Lung (tissue), 11 donors: ENCODE measurements at regions not wholly inside any gene's neighbourhood (a gene's known extent, or its start where the extent isn't known, plus 50 kb on each side); places are given as distances from the start of the nearest gene placed in this dataset.

Experiments
- ATAC-seq: fragments of 200-7000 bp; cut with Tn5 transposase; one replicate; pipeline ENCODE4 v1.9.1; 2020; ENCODE audit warnings: moderate number of reproducible peaks; ENCODE audit not compliant: insufficient read depth, low FRiP score
- DNase-seq, 3 donors: peaks; one replicate each; pipeline ENCODE4 v3.0.0-alpha.2; 2013 to 2017
- H3K27ac ChIP-seq, 2 donors: one replicate each; pipeline ENCODE4 v1.5.1; 2013; ENCODE audit warnings: mild to moderate bottlenecking in 2 of 2, moderate library complexity in 2 of 2, control low read depth in 1 of 2, inconsistent platforms in 1 of 2, low read depth in 1 of 2, low read length in 1 of 2
- H3K27me3 ChIP-seq, 3 donors: one replicate each; pipeline ENCODE4 v1.5.1; 2013; ENCODE audit warnings: low read length in 2 of 3; ENCODE audit not compliant: control insufficient read depth in 3 of 3, insufficient read depth in 3 of 3
- H3K36me3 ChIP-seq, 4 donors: one replicate each; pipeline ENCODE4 v1.5.1; 2013; ENCODE audit warnings: low read length in 4 of 4, mild to moderate bottlenecking in 1 of 4, moderate library complexity in 1 of 4; ENCODE audit not compliant: control insufficient read depth in 4 of 4, insufficient read depth in 4 of 4
- H3K4me1 ChIP-seq, 5 donors: one replicate each; pipeline ENCODE4 v1.5.1; 2013; ENCODE audit warnings: low read length in 5 of 5, mild to moderate bottlenecking in 2 of 5, moderate library complexity in 1 of 5; ENCODE audit not compliant: control insufficient read depth in 5 of 5, insufficient read depth in 5 of 5
- H3K4me3 ChIP-seq: one replicate; pipeline ENCODE4 v1.5.1; 2013; ENCODE audit warnings: mild to moderate bottlenecking, control low read depth, moderate library complexity
- H3K9ac ChIP-seq, 2 donors: one replicate each; pipeline ENCODE4 v1.5.1; 2013; ENCODE audit warnings: low read length in 2 of 2, control low read depth in 1 of 2; ENCODE audit not compliant: insufficient read depth in 1 of 2
- H3K9me3 ChIP-seq, 4 donors: one replicate each; pipeline ENCODE4 v1.5.1; 2013; ENCODE audit warnings: low read length in 3 of 4, mild to moderate bottlenecking in 1 of 4, moderate library complexity in 1 of 4; ENCODE audit not compliant: control insufficient read depth in 4 of 4, insufficient read depth in 3 of 4
- CTCF ChIP-seq: IDR thresholded peaks from 2 replicates; pipeline ENCODE4 v1.5.1; 2012; ENCODE audit warnings: mild to moderate bottlenecking; ENCODE audit errors: control extremely low read depth, extremely low read depth
- WGBS, 2 donors: extraction: QIAGEN DNeasy Blood & Tissue Kit; methylation state at CpG; one replicate each; pipeline ENCODE4 v1.1.7; 2013; 5-methylcytosine and 5-hydroxymethylcytosine counted together
- donor health status: control.
- donor health status: control.
- donor health status: Bipolar disorder and iron deficiency.
- donor health status: healthy.
- donor health status: DM: yes; HTN: yes; CAD: no.

GRCh38 chr2:189328848-189329245 is 112.4 kb upstream of the WDR75 start:
- TF ChIP-seq CTCF: no peak
- H3K36me3 ChIP-seq: no peaks in the 10 kb centered on the region

GRCh38 chr2:189336276-189336975 is 104.8 kb upstream of the WDR75 start:
- H3K9me3 ChIP-seq: peaks cover 0 to 6% (median 2%) of the 10 kb centered on the region in 4 donors
- ATAC-seq: no peak
- 68 to 76% methylated on average over 2 of the region's 2 CpGs for WGBS, 2 donors
- H3K4me1 ChIP-seq: no peaks in the 10 kb centered on the region
- no peak overlapping the region for H3K4me3 ChIP-seq
- no peaks in the 10 kb centered on the region for H3K27me3 ChIP-seq
- no peak overlapping the region for H3K27ac ChIP-seq
- no peaks in the 10 kb centered on the region for H3K36me3 ChIP-seq
- DNase-seq: no peak
- no peak overlapping the region for H3K9ac ChIP-seq
- no peak for TF ChIP-seq CTCF

More at GRCh38 chr2:189328848-189329245, 112.4 kb upstream of the WDR75 start:
- DNase-seq (no peak), ATAC-seq (no peak)
- no peaks in the 10 kb centered on the region for H3K4me1 ChIP-seq
- 93 to 94% methylated on average over 2 of the region's 2 CpGs for WGBS, 2 donors
- no peaks in the 10 kb centered on the region for H3K27me3 ChIP-seq
- H3K4me3 ChIP-seq: no peak overlapping the region
- H3K9ac ChIP-seq: no peak overlapping the region
- no peaks in the 10 kb centered on the region for H3K9me3 ChIP-seq
- H3K27ac ChIP-seq: no peak overlapping the region

GRCh38 chr2:189337656-189338055 is 103.6 kb upstream of the WDR75 start:
- ATAC-seq (peak; percentile 64), DNase-seq (peak in 2 of 3 donors; percentile 60 to 80)
- Histone ChIP-seq H3K9me3 (peaks cover 0 to 6% (median 2%) of the 10 kb centered on the region in 4 donors), H3K4me1 (no peaks in the 10 kb centered on the region), H3K27ac (no peak overlapping the region), H3K9ac (no peak overlapping the region), H3K4me3 (no peak overlapping the region), H3K36me3 (no peaks in the 10 kb centered on the region), H3K27me3 (no peaks in the 10 kb centered on the region)
- 57 to 79% methylated on average over 1 of the region's 1 CpG for WGBS, 2 donors
- no peak for TF ChIP-seq CTCF

- TF ChIP-seq CTCF: no peak
- ATAC-seq: no peak
- DNase-seq: no peak
- 83 to 86% methylated on average over 3 of the region's 3 CpGs for WGBS, 2 donors
- Histone ChIP-seq H3K36me3 (no peaks in the 10 kb centered on the region), H3K4me1 (no peaks in the 10 kb centered on the region), H3K9ac (no peak overlapping the region), H3K27ac (peak overlapping the region; percentile 1 to 21), H3K27me3 (no peaks in the 10 kb centered on the region), H3K9me3 (peaks cover 0 to 6% (median 2%) of the 10 kb centered on the region in 4 donors), H3K4me3 (no peak overlapping the region)
Observed at GRCh38 chr2:189338115-189338514, 103.2 kb upstream of the WDR75 start.
